HepG2 (cell line): ENCODE measurements at regions not wholly inside any gene's neighbourhood (a gene's known extent, or its start where the extent isn't known, plus 50 kb on each side); places are given as distances from the start of the nearest gene placed in this dataset.
A peak's percentile ranks its signal among the peaks of the same experiment; 100 is the strongest.
"Not testable (repeated sequence)": the region's sequence is repeated elsewhere in the genome, so short reads cannot be mapped to it uniquely, and the experiment has no call there.

Experiments used
- ATAC-seq: fragments of 200-7000 bp; cut with Tn5 transposase; 3 replicates; pipeline ENCODE4 v1.9.1; 2020; ENCODE audit warnings: mild to moderate bottlenecking, moderate library complexity
- BruUV-seq: library from RNA; stranded (reverse); fragments of 400-500 nt; replicated peaks from 2 replicates; lab custom pipeline; 2021; lab: Mats Ljungman, UMichigan
- CTCF ChIA-PET: fragments of 300-600 bp; formaldehyde crosslinking; extraction: SDS; loops from one replicate; lab custom pipeline; 2021; ENCODE audit warnings: low total read pairs, inconsistent platforms, low intra/inter-chr PET ratio; lab: Yijun Ruan, JAX
- POLR2A ChIA-PET: fragments of 350-600 bp; sonication (Branson Sonifier 250); formaldehyde crosslinking; loops from one replicate; lab custom pipeline; 2020; ENCODE audit warnings: antibody characterized with exemption, inconsistent platforms; lab: Yijun Ruan, JAX
- DNase-seq: peaks from one replicate; pipeline ENCODE4 v3.0.0-alpha.2; 2015; ENCODE audit warnings: low spot score
- FAIRE-seq: peaks from 3 replicates; lab custom pipeline; 2011; peaks lifted over from hg19 to GRCh38; lab: Jason Lieb, UNC
- H2AFZ ChIP-seq: one replicate; pipeline ENCODE4 v1.6.1; 2011; ENCODE audit warnings: low read length, inconsistent platforms
- H3K27ac ChIP-seq: fragments of 300-600 bp; 3 replicates; pipeline ENCODE4 v1.8.0; 2011; ENCODE audit warnings: mixed run types, mild to moderate bottlenecking, mixed read lengths, low read length, inconsistent platforms; ENCODE audit not compliant: insufficient read depth; ENCODE audit errors: extremely low read length
- H3K27me3 ChIP-seq, 2 experiments: fragments of 200-600 bp in 1 of 2; 2 replicates in 1 of 2; 3 replicates in 1 of 2; pipeline versions ENCODE4 v1.6.0 to v1.8.0; 2011; ENCODE audit warnings: low read length in 2 of 2, mild to moderate bottlenecking in 2 of 2, moderate library complexity in 2 of 2, inconsistent platforms in 1 of 2; ENCODE audit not compliant: insufficient read depth in 2 of 2, control insufficient read depth in 1 of 2
- H3K36me3 ChIP-seq, 2 experiments: fragments of 200-600 bp in 1 of 2; replicated peaks in 1 of 2; 2 replicates in 1 of 2; 3 replicates in 1 of 2; pipeline versions ENCODE4 v1.5.1 to v1.8.0; 2011; ENCODE audit warnings: low read length in 2 of 2, inconsistent platforms in 1 of 2; ENCODE audit not compliant: insufficient read depth in 2 of 2, control insufficient read depth in 1 of 2
- H3K4me1 ChIP-seq: 2 replicates; pipeline ENCODE4 v1.5.1; 2012; ENCODE audit warnings: low read length, inconsistent platforms; ENCODE audit not compliant: insufficient read depth
- H3K4me2 ChIP-seq: 2 replicates; pipeline ENCODE4 v1.6.0; 2011; ENCODE audit warnings: low read depth, low read length, inconsistent platforms
- H3K4me3 ChIP-seq, 3 experiments: fragments of 200-600 bp in 1 of 3; sonication (generic), shearing (Covaris generic) in 1 of 3; replicated peaks in 1 of 3; 2 replicates each; pipeline ENCODE4 v1.5.1; 2011 to 2016; ENCODE audit warnings: low read length in 3 of 3, inconsistent platforms in 2 of 3, low read depth in 2 of 3, mild to moderate bottlenecking in 2 of 3, control low read depth in 1 of 3, mixed read lengths in 1 of 3; ENCODE audit not compliant: insufficient read depth in 1 of 3
- H3K79me2 ChIP-seq: one replicate; pipeline ENCODE4 v1.6.1; 2011; ENCODE audit warnings: low read length, inconsistent platforms; ENCODE audit not compliant: insufficient read depth
- H3K9ac ChIP-seq: 2 replicates; pipeline ENCODE4 v1.6.0; 2011; ENCODE audit warnings: mild to moderate bottlenecking, low read depth, low read length, inconsistent platforms; ENCODE audit not compliant: insufficient read depth
- H3K9me3 ChIP-seq: 2 replicates; pipeline ENCODE4 v1.5.1; 2012; ENCODE audit warnings: mild to moderate bottlenecking, low read length
- H4K20me1 ChIP-seq: 2 replicates; pipeline ENCODE4 v1.6.0; 2011; ENCODE audit warnings: inconsistent platforms, mild to moderate bottlenecking, low read length, moderate library complexity; ENCODE audit not compliant: insufficient read depth
- FOSL2 ChIP-seq: sonication (generic); formaldehyde crosslinking; IDR thresholded peaks from 2 replicates; pipeline ENCODE4 v1.4.0; 2020; ENCODE audit warnings: missing genetic modification reagents
- NR2F1 ChIP-seq, 2 experiments: fragments of 450-650 bp in 1 of 2; formaldehyde crosslinking in 1 of 2; IDR thresholded peaks; 2 replicates each; pipeline versions ENCODE4 v1.5.0 to v1.6.1; 2016 to 2020; ENCODE audit warnings: mild to moderate bottlenecking in 1 of 2, missing compliant biosample characterization in 1 of 2, missing genetic modification reagents in 1 of 2, moderate library complexity in 1 of 2
- NR2F6 ChIP-seq, 2 experiments: IDR thresholded peaks; 2 replicates each; pipeline ENCODE4 v1.6.1; 2016; ENCODE audit warnings: antibody characterized with exemption in 1 of 2, mild to moderate bottlenecking in 1 of 2
- RARA ChIP-seq: IDR thresholded peaks from 2 replicates; pipeline ENCODE4 v1.6.1; 2016; ENCODE audit warnings: missing genetic modification reagents, missing compliant biosample characterization
- ZNF562 ChIP-seq: sonication (generic); formaldehyde crosslinking; IDR thresholded peaks from 2 replicates; pipeline ENCODE4 v1.8.0; 2022; ENCODE audit warnings: missing genetic modification reagents, borderline replicate concordance
- ZNF790 ChIP-seq: sonication (generic); formaldehyde crosslinking; IDR thresholded peaks from 2 replicates; pipeline ENCODE4 v1.8.0; 2022; ENCODE audit warnings: missing genetic modification reagents, mild to moderate bottlenecking, borderline replicate concordance
- WGBS: methylation state at CpG from one replicate; pipeline ENCODE4 v1.1.6; 2017; ENCODE audit warnings: low lambda C conversion rate; 5-methylcytosine and 5-hydroxymethylcytosine counted together
- in situ Hi-C: cut with HindIII; loops from 2 replicates; pipeline ENCODE4 v1.10.0; 2017; ENCODE audit warnings: low pct_unique_long_range_greater_than_20kb; ENCODE audit not compliant: extremely low pct_ligation_motif_present
- intact Hi-C: fragments of 100-400 bp; cut with micrococcal nuclease; formaldehyde crosslinking; loops from one replicate; pipeline ENCODE4 v1.10.0; 2022; ENCODE audit not compliant: unreplicated experiment

- WGBS: 11% methylated on average over 1 of the region's 1 CpG
- no peak overlapping the region for H3K27ac ChIP-seq
- DNase-seq (no peak), FAIRE-seq (no peak), ATAC-seq (no peak)
- H3K27me3 ChIP-seq: no peaks in the 10 kb centered on the region
- no peak overlapping the region for H3K4me3 ChIP-seq
- H4K20me1 ChIP-seq: no peaks in the 10 kb centered on the region
- no peak overlapping the region for H2AFZ ChIP-seq
- no peaks in the 10 kb centered on the region for H3K79me2 ChIP-seq
- peaks cover 10% of the 10 kb centered on the region; the same call in 1 of the 2 replicates for H3K9me3 ChIP-seq
- POLR2A ChIA-PET: no interaction called here
- H3K36me3 ChIP-seq: no peaks in the 10 kb centered on the region
- CTCF ChIA-PET: no interaction called here
- intact Hi-C loops: no loop called here
- in situ Hi-C loops: no loop called here
- no TSS peak for BruUV-seq
- no peaks in the 10 kb centered on the region for H3K4me1 ChIP-seq
- no peak overlapping the region for H3K9ac ChIP-seq
- no peak overlapping the region for H3K4me2 ChIP-seq
- no peak for TF ChIP-seq ZNF562 (CRISPR knock-in tag)
- TF ChIP-seq ZNF790 (CRISPR knock-in tag): no peak
These were observed 107.8 kb upstream of the XPO1 start for GRCh38 chr2:61645911-61646310.

GRCh38 chr2:61643153-61643552 lies 105.0 kb upstream of the XPO1 start:
- intact Hi-C loops, H3K9me3 ChIP-seq, H4K20me1 ChIP-seq, DNase-seq, H3K9ac ChIP-seq, FAIRE-seq, H3K4me2 ChIP-seq, BruUV-seq, in situ Hi-C loops, H2AFZ ChIP-seq, H3K27me3 ChIP-seq, H3K36me3 ChIP-seq, H3K79me2 ChIP-seq, H3K27ac ChIP-seq, H3K4me1 ChIP-seq, H3K4me3 ChIP-seq, ATAC-seq, CTCF ChIA-PET, POLR2A ChIA-PET: not testable (repeated sequence)
- TF ChIP-seq NR2F6 (IDR thresholded peaks at IDR 0.05) (0 out of 2 replicates have a peak, but pooled peaks have one; percentile 19), NR2F6 (CRISPR knock-in tag; IDR thresholded peaks at IDR 0.05) (0 out of 2 replicates have a peak, but pooled peaks have one; percentile 12), FOSL2 (peak; percentile 61), RARA (CRISPR knock-in tag) (peak; percentile 66; the same call in 1 of the 2 replicates), NR2F1 (CRISPR knock-in tag; IDR thresholded peaks at IDR 0.05) (peak in 1 of 2 experiments; percentile 59; a peak in 2 of 4 replicates)
- 60% methylated on average over 6 of the region's 6 CpGs for WGBS
